Activated naive CD8-positive, alpha-beta T cell treated with anti-CD3 and anti-CD28 coated beads, Interleukin-2, amount 10 ng/mL, durations not matched to agents 7 days and 5 days (primary cell): ENCODE measurements at regions not wholly inside any gene's neighbourhood (a gene's known extent, or its start where the extent isn't known, plus 50 kb on each side); places are given as distances from the start of the nearest gene placed in this dataset.
"Not testable (repeated sequence)": the region's sequence is repeated elsewhere in the genome, so short reads cannot be mapped to it uniquely, and the experiment has no call there.

ENCODE experiments used
- ATAC-seq: fragments of 150-1000 bp; cut with Tn5 transposase; one replicate; pipeline ENCODE4 v1.10.0; 2021; ENCODE audit warnings: low read depth, moderate library complexity
- POLR2A ChIA-PET: fragments of 350-600 bp; sonication (Branson Sonifier 250); formaldehyde crosslinking; loops from one replicate; lab custom pipeline; 2021; ENCODE audit warnings: antibody characterized with exemption; lab: Charles Lee
- DNase-seq: peaks from one replicate; pipeline ENCODE4 v3.0.0; 2021
- H3K27ac Mint-ChIP-seq: one replicate; pipeline ENCODE4 v1.8.0; 2022; ENCODE audit warnings: mild to moderate bottlenecking, mixed read lengths
- H3K27me3 Mint-ChIP-seq: one replicate; pipeline ENCODE4 v1.8.0; 2022; ENCODE audit warnings: mild to moderate bottlenecking, moderate library complexity, mixed read lengths
- H3K36me3 Mint-ChIP-seq: one replicate; pipeline ENCODE4 v1.8.0; 2021; ENCODE audit warnings: mild to moderate bottlenecking, mixed read lengths
- H3K4me1 Mint-ChIP-seq: one replicate; pipeline ENCODE4 v1.8.0; 2021; ENCODE audit warnings: mixed read lengths
- H3K4me3 Mint-ChIP-seq: one replicate; pipeline ENCODE4 v1.8.0; 2022; ENCODE audit warnings: mild to moderate bottlenecking, moderate library complexity, mixed read lengths
- H3K9me3 Mint-ChIP-seq: one replicate; pipeline ENCODE4 v1.8.0; 2021; ENCODE audit warnings: mixed read lengths

- Mint-ChIP-seq H3K36me3 (no peaks in the 10 kb centered on the region), H3K27ac (no peak overlapping the region), H3K4me1 (no peaks in the 10 kb centered on the region), H3K4me3 (no peak overlapping the region), H3K27me3 (no peaks in the 10 kb centered on the region), H3K9me3 (no peaks in the 10 kb centered on the region)
- DNase-seq (no peak), ATAC-seq (no peak)
- POLR2A ChIA-PET, result no interaction called here
These were observed 1809.9 kb upstream of the ACO1 start for GRCh38 chr9:30574355-30575151.

DNA sequence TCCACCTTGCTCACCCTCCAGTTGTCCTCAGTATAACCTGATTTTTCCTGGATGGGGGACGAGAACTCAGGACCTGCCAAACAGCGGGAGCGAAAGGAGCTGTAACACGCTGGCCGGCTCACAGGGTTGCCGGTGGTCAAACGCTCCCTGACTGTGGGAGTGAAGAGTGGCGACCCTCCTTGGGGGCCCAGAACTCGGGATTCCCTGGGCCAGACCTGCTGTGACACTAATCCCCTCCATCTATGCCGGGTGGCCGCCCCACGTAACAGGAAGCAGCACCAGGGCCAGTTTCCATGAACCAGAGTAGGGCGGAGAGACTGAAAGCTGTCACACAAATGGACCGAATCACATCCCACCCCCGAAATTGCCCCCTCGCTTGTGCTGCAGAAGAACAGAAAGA lies 1809.2 kb upstream of the ACO1 start:
- no peak for DNase-seq
- no peak for ATAC-seq
- Mint-ChIP-seq H3K27ac (no peak overlapping the region), H3K4me3 (no peak overlapping the region), H3K27me3 (no peaks in the 10 kb centered on the region), H3K36me3 (no peaks in the 10 kb centered on the region), H3K4me1 (no peaks in the 10 kb centered on the region), H3K9me3 (no peaks in the 10 kb centered on the region)
- POLR2A ChIA-PET, result no interaction called here

GRCh38 chr9:30575691-30576090 lies 1808.8 kb upstream of the ACO1 start:
- POLR2A ChIA-PET, result no interaction called here
- DNase-seq, result no peak
- Mint-ChIP-seq H3K36me3 (no peaks in the 10 kb centered on the region), H3K27me3 (no peaks in the 10 kb centered on the region), H3K9me3 (no peaks in the 10 kb centered on the region), H3K27ac (no peak overlapping the region), H3K4me1 (no peaks in the 10 kb centered on the region), H3K4me3 (no peak overlapping the region)
- ATAC-seq, result no peak

DNA sequence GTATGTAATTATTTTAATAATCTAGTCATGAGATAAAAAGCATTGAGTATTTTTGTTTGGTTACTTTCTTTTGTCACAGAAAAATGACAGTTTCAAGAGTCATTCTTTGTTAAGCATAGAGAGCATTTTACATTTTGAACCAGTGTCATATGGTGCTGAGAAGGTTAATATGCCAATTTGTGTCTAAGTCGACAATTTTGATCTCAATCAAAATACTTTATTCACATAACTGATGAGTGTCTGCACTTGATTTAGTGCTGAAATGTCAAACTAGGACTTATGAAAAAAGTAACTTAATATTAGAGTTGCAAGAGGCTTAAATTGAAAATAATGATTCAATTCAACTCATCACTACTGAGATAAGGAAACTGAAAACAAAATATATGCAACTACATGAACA lies 1804.6 kb upstream of the ACO1 start:
- no peaks in the 10 kb centered on the region for H3K36me3 Mint-ChIP-seq
- no peaks in the 10 kb centered on the region for H3K4me1 Mint-ChIP-seq
- H3K4me3 Mint-ChIP-seq, result no peak overlapping the region
- no peak overlapping the region for H3K27ac Mint-ChIP-seq
- H3K9me3 Mint-ChIP-seq, result no peaks in the 10 kb centered on the region
- no peaks in the 10 kb centered on the region for H3K27me3 Mint-ChIP-seq
- DNase-seq (no peak), ATAC-seq (no peak)
- POLR2A ChIA-PET, result no interaction called here

- Mint-ChIP-seq H3K9me3 (no peaks in the 10 kb centered on the region), H3K4me3 (no peak overlapping the region), H3K36me3 (no peaks in the 10 kb centered on the region), H3K4me1 (no peaks in the 10 kb centered on the region), H3K27me3 (no peaks in the 10 kb centered on the region), H3K27ac (no peak overlapping the region)
- no peak for ATAC-seq
- DNase-seq, result no peak
- POLR2A ChIA-PET, result no interaction called here
These were observed 1802.2 kb upstream of the ACO1 start for GRCh38 chr9:30582240-30582639.

DNA sequence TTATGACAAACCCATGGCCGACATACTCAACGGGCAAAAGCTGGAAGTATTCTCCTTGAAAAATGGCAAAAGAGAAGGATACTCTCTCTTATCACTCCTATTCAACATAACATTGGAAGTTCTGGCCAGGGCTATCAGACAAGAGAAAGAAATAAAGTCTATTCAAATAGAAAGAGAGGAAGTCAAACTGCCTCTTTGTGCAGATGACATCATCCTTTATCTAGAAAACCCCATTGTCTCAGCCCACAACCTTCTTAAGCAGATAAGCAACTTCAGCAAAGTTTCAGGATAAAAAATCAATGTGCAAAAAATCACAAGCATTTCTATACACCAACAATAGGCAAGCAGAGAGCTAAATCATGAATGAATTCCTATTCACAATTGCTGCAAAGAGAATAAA lies 1799.9 kb upstream of the ACO1 start:
- POLR2A ChIA-PET, result no interaction called here
- Mint-ChIP-seq H3K4me3 (no peak overlapping the region), H3K9me3 (no peaks in the 10 kb centered on the region), H3K27ac (no peak overlapping the region), H3K27me3 (no peaks in the 10 kb centered on the region), H3K36me3 (no peaks in the 10 kb centered on the region), H3K4me1 (no peaks in the 10 kb centered on the region)
- DNase-seq (no peak), ATAC-seq (no peak)

- Mint-ChIP-seq H3K9me3 (no peaks in the 10 kb centered on the region), H3K27me3 (no peaks in the 10 kb centered on the region), H3K36me3 (no peaks in the 10 kb centered on the region), H3K27ac (no peak overlapping the region), H3K4me3 (no peak overlapping the region), H3K4me1 (no peaks in the 10 kb centered on the region)
- ATAC-seq (no peak), DNase-seq (no peak)
- POLR2A ChIA-PET, result no interaction called here
These were observed 1793.0 kb upstream of the ACO1 start for GRCh38 chr9:30591461-30591860.

DNA sequence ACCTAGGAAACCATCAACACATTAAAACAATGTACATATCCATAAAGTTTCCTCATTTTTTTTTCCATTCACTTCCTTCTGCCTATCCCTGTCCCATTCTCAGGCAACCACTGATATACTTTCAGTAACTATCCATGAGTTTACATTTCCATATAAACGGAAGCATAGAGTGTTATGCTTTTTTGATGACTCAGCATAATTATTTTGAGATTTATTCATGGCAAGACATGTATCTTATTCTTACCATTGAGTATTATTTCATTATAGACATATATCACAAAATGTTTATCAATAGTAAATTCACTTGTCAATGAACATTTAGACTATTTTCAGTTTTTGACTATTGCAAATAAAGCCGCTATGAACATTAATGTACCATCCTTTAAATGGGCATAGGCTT lies 1786.8 kb upstream of the ACO1 start:
- DNase-seq, result no peak
- H3K4me1 Mint-ChIP-seq, result no peaks in the 10 kb centered on the region
- no peak for ATAC-seq
- H3K27me3 Mint-ChIP-seq, result no peaks in the 10 kb centered on the region
- H3K27ac Mint-ChIP-seq, result no peak overlapping the region
- no peaks in the 10 kb centered on the region for H3K36me3 Mint-ChIP-seq
- no peak overlapping the region for H3K4me3 Mint-ChIP-seq
- H3K9me3 Mint-ChIP-seq, result peaks cover 3% of the 10 kb centered on the region
- POLR2A ChIA-PET, result no interaction called here

GRCh38 chr9:30605936-30606335 lies 1778.5 kb upstream of the ACO1 start:
- Mint-ChIP-seq H3K4me3 (no peak overlapping the region), H3K36me3 (no peaks in the 10 kb centered on the region), H3K9me3 (no peaks in the 10 kb centered on the region), H3K4me1 (no peaks in the 10 kb centered on the region), H3K27ac (no peak overlapping the region), H3K27me3 (no peaks in the 10 kb centered on the region)
- POLR2A ChIA-PET, result no interaction called here
- DNase-seq (no peak), ATAC-seq (no peak)

GRCh38 chr9:30609713-30610112 lies 1774.7 kb upstream of the ACO1 start:
- H3K36me3 Mint-ChIP-seq, result no peaks in the 10 kb centered on the region
- H3K4me1 Mint-ChIP-seq, result no peaks in the 10 kb centered on the region
- ATAC-seq (no peak), DNase-seq (no peak)
- H3K4me3 Mint-ChIP-seq, result no peak overlapping the region
- no peaks in the 10 kb centered on the region for H3K9me3 Mint-ChIP-seq
- POLR2A ChIA-PET, result no interaction called here
- no peaks in the 10 kb centered on the region for H3K27me3 Mint-ChIP-seq
- H3K27ac Mint-ChIP-seq, result no peak overlapping the region

GRCh38 chr9:30616782-30617181 lies 1767.7 kb upstream of the ACO1 start:
- H3K36me3 Mint-ChIP-seq, H3K27ac Mint-ChIP-seq, ATAC-seq, H3K9me3 Mint-ChIP-seq, H3K4me1 Mint-ChIP-seq, H3K4me3 Mint-ChIP-seq, H3K27me3 Mint-ChIP-seq, POLR2A ChIA-PET, DNase-seq: not testable (repeated sequence)

- POLR2A ChIA-PET, result no interaction called here
These were observed 1761.9 kb upstream of the ACO1 start for GRCh38 chr9:30622561-30622960.

GRCh38 chr9:30628915-30629567 lies 1755.4 kb upstream of the ACO1 start:
- Mint-ChIP-seq H3K4me1 (no peaks in the 10 kb centered on the region), H3K27me3 (no peaks in the 10 kb centered on the region), H3K36me3 (no peaks in the 10 kb centered on the region), H3K4me3 (no peak overlapping the region), H3K27ac (no peak overlapping the region), H3K9me3 (no peaks in the 10 kb centered on the region)
- ATAC-seq (no peak), DNase-seq (no peak)
- POLR2A ChIA-PET, result no interaction called here

More at GRCh38 chr9:30622561-30622960, 1761.9 kb upstream of the ACO1 start:
- H3K36me3 Mint-ChIP-seq, result no peaks in the 10 kb centered on the region
- H3K9me3 Mint-ChIP-seq, result no peaks in the 10 kb centered on the region
- no peak for DNase-seq
- no peak overlapping the region for H3K4me3 Mint-ChIP-seq
- H3K4me1 Mint-ChIP-seq, result no peaks in the 10 kb centered on the region
- H3K27me3 Mint-ChIP-seq, result no peaks in the 10 kb centered on the region
- H3K27ac Mint-ChIP-seq, result no peak overlapping the region
- no peak for ATAC-seq

DNA sequence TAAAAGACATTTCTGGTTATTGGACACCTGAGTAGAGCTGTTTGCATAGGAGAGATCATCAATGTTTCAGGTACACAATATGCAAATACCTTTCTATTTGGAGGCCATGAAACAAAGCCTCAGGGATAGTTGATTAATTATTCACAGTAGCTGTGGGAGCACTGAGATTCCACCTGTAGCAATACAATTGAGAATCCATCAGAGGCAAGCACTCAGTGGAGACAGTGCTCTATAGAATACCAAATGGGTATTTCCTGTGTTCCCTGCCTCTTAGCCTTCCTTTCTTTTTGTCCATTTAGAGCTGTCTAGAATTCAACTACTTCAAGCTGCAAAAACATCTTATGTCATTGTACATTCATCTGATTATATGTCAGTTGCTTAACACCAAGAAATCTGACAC lies 1754.0 kb upstream of the ACO1 start:
- Mint-ChIP-seq H3K27me3 (no peaks in the 10 kb centered on the region), H3K4me1 (no peaks in the 10 kb centered on the region), H3K36me3 (no peaks in the 10 kb centered on the region), H3K9me3 (no peaks in the 10 kb centered on the region), H3K4me3 (no peak overlapping the region), H3K27ac (no peak overlapping the region)
- no peak for DNase-seq
- POLR2A ChIA-PET, result no interaction called here
- no peak for ATAC-seq
